ENCODE measurements at regions not wholly inside any gene's neighbourhood (a gene's known extent, or its start where the extent isn't known, plus 50 kb on each side); places are given as distances from the start of the nearest gene placed in this dataset.

GRCh38 chr7:19351341-19352304, 206.4 kb upstream of the FERD3L start:
- no peaks in the 10 kb centered on the region for H3K79me2 ChIP-seq (ENCODE audit: insufficient read depth, low read length)
- H3K23ac ChIP-seq (ENCODE audit: insufficient read length, low read depth, low read length): no peak overlapping the region
- Mint-ChIP-seq H3K9me3 (no peaks in the 10 kb centered on the region), H3K4me1 (peaks cover 8 to 11% of the 10 kb centered on the region in 2 experiments), H3K27ac (no peak overlapping the region), H3K4me3 (no peak overlapping the region), H3K36me3 (ENCODE audit: insufficient read depth in 1 of 3, low read depth in 3 of 3) (no peaks in the 10 kb centered on the region), H3K27me3 (ENCODE audit: low read depth) (no peaks in the 10 kb centered on the region)
- no peaks in the 10 kb centered on the region for H3K23me2 ChIP-seq (ENCODE audit: insufficient read length, low read depth, low read length, poor library complexity, severe bottlenecking)
- H2AK5ac ChIP-seq (ENCODE audit: insufficient read length, low read length): no peak overlapping the region
- H2BK15ac ChIP-seq (ENCODE audit: low read depth, low read length): no peak overlapping the region
- no peak overlapping the region for H4K8ac ChIP-seq (replicated peaks; ENCODE audit: insufficient read length, low read depth, low read length)
- no peak overlapping the region for H3K9ac ChIP-seq (ENCODE audit: extremely low read depth, insufficient read length, low read length)
- no peak overlapping the region for H4K5ac ChIP-seq (ENCODE audit: insufficient read length, low read depth, low read length)
- no peak overlapping the region for H3T11ph ChIP-seq (ENCODE audit: low read length)
- H3K27me3 ChIP-seq (ENCODE audit: insufficient read depth, low read length): no peaks in the 10 kb centered on the region
- H2BK120ac ChIP-seq (ENCODE audit: low read depth, low read length, poor library complexity, severe bottlenecking): no peak overlapping the region
- DNase-seq: no peak
- H3K79me1 ChIP-seq (ENCODE audit: insufficient read depth, low read depth, low read length, poor library complexity, severe bottlenecking): no peaks in the 10 kb centered on the region
- no peak overlapping the region for H3K4me2 ChIP-seq (ENCODE audit: insufficient read depth, insufficient read length, low read length)
- no peak overlapping the region for H4K91ac ChIP-seq (ENCODE audit: insufficient read length, low read depth, low read length)
- no peaks in the 10 kb centered on the region for H4K20me1 ChIP-seq (ENCODE audit: control insufficient read depth, insufficient read depth, insufficient read length)
- H3K9me3 ChIP-seq (ENCODE audit: control insufficient read depth, low read depth, low read length): no peaks in the 10 kb centered on the region
- H2BK12ac ChIP-seq (ENCODE audit: insufficient read length, low read depth, low read length): no peak overlapping the region
- no peak overlapping the region for H3K14ac ChIP-seq (ENCODE audit: insufficient read depth, low read length)
- H2BK5ac ChIP-seq (ENCODE audit: insufficient read length, low read length): no peak overlapping the region
- H3K4ac ChIP-seq (ENCODE audit: low read depth, low read length): no peak overlapping the region
- whole genome bisulfite sequencing (ENCODE audit: extremely low coverage, insufficient read length, low lambda C conversion rate): no CpG with 5 or more reads among the region's 4 CpGs
- H3K4me1 ChIP-seq (ENCODE audit: insufficient read depth, low read length): no peaks in the 10 kb centered on the region
- no peak overlapping the region for H2AFZ ChIP-seq (ENCODE audit: low read length)
- H3K18ac ChIP-seq (ENCODE audit: insufficient read length, low read depth, low read length): no peak overlapping the region
- H3K27ac ChIP-seq (ENCODE audit: insufficient read length, low read depth, low read length): no peak overlapping the region
- TF ChIP-seq CTCF (conservative IDR thresholded peaks at IDR 0.05): no peak
- no peak overlapping the region for H2BK20ac ChIP-seq (ENCODE audit: low read depth, low read length, poor library complexity, severe bottlenecking)
- H3K56ac ChIP-seq (ENCODE audit: insufficient read length, low read depth, low read length): no peak overlapping the region
